RKO (cell line): ENCODE measurements at regions not wholly inside any gene's neighbourhood (a gene's known extent, or its start where the extent isn't known, plus 50 kb on each side); places are given as distances from the start of the nearest gene placed in this dataset.
"Not testable (repeated sequence)": the region's sequence is repeated elsewhere in the genome, so short reads cannot be mapped to it uniquely, and the experiment has no call there.

Experiments
- DNase-seq: peaks from one replicate; pipeline ENCODE4 v3.0.0-alpha.2; 2016; ENCODE audit warnings: low spot score

DNA sequence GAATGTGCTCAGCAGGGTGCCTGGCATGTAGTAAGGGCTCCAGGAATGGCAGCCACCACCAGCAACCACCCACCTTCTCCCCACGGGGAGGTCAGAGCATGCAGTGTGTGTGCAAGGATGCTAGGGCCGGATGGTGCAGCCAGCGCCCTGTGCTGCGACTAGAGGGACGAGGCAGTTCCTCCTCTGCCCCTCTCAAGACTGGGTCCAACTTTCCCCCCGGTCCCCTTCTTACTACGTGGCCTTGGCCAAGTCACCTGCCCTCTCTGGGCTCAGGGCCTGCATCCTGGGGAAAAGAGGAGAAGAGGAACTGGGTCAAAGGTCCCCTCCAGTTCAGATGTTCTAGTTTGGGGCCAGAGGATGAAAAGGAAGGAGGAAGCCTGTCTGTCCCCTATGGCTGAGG, 71.6 kb upstream of the TARDBP start:
- no peak for DNase-seq

GRCh38 chr1:10941891-10942541, 70.4 kb upstream of the TARDBP start:
- no peak for DNase-seq

- no peak for DNase-seq
These were observed 69.9 kb upstream of the TARDBP start for GRCh38 chr1:10942542-10942912.

GRCh38 chr1:10943041-10943440, 69.4 kb upstream of the TARDBP start:
- DNase-seq: no peak

- DNase-seq: no peak
These were observed 68.3 kb upstream of the TARDBP start for GRCh38 chr1:10943991-10944730.

GRCh38 chr1:10945991-10946509, 66.4 kb upstream of the TARDBP start:
- DNase-seq: no peak

GRCh38 chr1:10947181-10947580, 65.3 kb upstream of the TARDBP start:
- no peak for DNase-seq

- DNase-seq: no peak
These were observed 64.6 kb upstream of the TARDBP start for GRCh38 chr1:10947691-10948462.

DNA sequence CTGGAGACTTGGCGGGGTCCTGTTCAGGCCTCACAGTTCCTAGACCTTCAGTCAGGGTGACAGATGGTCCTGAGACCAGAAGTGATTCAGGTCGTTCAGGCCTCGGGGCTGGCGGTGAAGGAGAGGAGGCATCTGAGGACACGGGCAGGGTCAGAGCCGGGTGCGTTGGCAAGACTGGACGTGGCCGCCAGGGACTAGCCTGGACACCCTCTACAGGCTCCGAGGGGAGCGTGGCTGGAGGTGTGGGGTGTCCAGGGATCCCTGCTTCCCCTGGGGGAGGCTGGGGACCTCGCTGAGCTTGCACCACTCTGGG, 64.0 kb upstream of the TARDBP start:
- no peak for DNase-seq

DNA sequence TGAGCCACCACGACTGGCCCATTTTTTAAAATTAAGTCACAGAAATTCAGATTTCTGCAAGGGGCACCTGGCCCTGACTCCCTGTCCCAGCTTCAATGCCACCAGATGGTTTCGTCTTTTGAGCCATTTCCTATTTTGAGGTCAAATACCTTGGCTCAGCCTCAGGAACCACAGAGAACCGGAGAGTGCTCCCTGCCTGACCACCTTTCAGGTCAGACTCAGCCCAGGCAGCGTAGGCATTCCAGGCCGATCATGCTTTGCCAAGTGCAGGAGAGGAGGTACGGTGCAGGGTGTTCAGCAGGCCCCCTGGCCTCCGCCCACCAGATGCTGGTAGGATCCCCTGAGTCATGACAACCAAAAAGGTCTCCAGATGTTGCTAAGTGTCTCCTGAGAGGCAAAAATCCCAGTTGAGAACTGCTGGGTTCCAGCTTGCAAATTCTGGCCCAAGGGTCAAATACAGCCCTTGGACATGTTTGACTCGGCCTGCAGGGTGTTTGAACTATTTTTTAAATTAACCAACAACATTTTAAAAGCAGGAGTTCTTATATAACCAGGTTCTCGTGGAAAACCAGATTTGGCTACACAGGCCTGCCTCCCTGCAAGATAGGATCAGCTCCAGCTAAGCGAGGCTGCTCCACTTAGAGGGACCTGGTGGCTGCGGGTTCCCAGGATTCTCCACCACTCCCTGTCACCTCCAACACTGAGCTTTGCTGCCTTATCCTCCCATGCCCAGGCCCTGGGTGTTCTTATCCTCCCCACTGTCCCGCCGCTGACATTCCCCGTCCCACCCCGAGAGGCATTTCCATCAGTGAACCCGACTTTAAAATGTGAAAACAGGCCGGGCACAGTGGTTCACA, 61.9 kb upstream of the TARDBP start:
- DNase-seq: no peak

GRCh38 chr1:10951298-10951697, 61.2 kb upstream of the TARDBP start:
- not testable (repeated sequence) for DNase-seq

GRCh38 chr1:10951961-10952360, 60.5 kb upstream of the TARDBP start:
- no peak for DNase-seq

GRCh38 chr1:10953505-10954193, 58.8 kb upstream of the TARDBP start:
- DNase-seq: no peak

DNA sequence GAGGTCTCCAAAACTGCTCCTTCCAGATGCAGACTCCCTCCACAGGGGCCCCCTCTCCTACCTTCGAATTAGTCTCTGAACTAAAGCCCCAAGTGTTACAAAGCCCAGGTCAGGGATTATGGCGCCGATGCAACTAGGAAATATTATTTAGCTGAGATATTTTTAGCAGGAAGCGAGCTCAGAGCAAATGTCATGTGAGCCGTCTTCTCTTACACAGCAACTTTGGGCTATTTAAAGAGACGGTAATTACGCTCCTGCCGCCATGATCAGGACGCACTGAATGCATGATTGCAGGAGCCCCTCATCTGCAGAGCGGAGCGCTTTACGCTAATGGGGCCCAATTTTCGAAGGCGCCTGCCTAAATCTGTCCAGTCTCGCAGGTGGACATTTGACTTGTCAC, 55.3 kb upstream of the TARDBP start:
- DNase-seq: no peak

GRCh38 chr1:10958614-10959013, 53.8 kb upstream of the TARDBP start:
- DNase-seq: no peak

GRCh38 chr1:10960411-10961299, 51.8 kb upstream of the TARDBP start:
- DNase-seq: peak; percentile 70

DNA sequence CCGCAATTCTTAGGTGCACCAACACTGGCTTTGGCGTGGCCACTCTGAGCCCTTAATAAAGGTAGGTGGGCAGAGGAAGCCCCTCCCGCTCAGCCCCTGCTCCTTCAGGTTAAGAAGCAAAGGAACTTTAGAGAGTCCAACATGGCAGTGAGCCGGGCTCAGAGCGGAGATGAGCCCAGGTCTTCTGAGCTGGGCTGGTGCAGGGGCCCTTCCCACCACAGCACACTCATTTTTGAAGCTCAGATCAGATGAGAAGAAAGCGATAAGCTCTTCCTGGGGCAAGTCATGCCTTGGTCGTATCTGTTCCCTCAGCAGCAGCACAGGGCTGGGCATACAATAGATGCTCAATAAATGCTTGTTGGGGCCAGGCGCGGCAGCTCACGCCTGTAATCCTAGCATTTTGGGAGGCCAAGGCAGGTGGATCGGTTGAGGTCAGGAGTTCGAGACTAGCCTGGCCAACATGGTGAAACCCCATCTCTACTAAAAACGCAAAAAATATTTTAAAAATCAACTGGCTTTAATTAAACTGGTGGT, 51.1 kb upstream of the TARDBP start:
- no peak for DNase-seq

DNA sequence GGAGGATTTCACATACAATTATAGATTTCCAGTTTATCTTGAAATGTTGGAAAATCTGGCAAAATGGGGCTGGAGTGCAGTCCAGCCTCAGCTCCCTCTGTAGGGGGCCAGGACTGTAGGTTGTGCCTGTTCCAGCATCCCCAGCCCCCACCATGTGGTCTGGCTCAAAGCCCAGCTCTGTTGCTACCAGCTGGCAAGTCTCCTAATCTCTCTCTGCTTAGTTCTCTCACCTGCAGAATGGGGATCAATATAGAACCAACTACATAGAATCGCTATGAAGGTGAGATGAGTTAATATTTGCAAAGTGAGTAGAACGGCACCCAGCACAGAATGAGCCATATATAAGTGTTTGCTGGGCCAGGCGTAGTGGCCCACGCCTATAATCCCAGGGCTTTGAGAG, 50.0 kb upstream of the TARDBP start:
- DNase-seq: no peak
